ENCODE measurements at regions not wholly inside any gene's neighbourhood (a gene's known extent, or its start where the extent isn't known, plus 50 kb on each side); places are given as distances from the start of the nearest gene placed in this dataset.

DNA sequence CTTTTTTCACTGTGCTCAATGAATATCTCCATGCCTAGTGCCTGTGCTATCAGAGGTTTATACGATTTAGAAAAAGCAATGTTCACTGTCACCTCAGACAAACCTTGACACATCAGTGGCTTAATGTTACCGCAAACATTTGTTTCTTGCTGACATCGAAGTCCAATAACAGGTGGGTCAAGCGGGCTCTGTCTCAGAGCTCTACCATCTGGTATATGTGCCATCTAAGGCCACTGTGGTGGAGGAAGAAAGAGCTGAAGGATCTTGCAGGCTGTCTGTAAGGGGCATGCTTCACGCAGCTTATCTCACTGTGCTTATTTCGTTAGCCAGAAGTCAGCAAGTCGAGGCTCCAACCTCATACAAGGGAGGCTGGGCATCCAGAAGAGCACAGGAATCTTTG, 189.5 kb upstream of the NTF3 start:
- Histone ChIP-seq H3K36me3 (replicated peaks; ENCODE audit: insufficient read depth, low read depth) (no peaks in the 10 kb centered on the region), H3K27ac (peak overlapping the region; percentile 62), H3K79me2 (no peaks in the 10 kb centered on the region), H3K9me3 (ENCODE audit: low read depth) (no peaks in the 10 kb centered on the region), H3K4me2 (no peak overlapping the region), H3K9me2 (replicated peaks; ENCODE audit: insufficient read depth) (no peaks in the 10 kb centered on the region), H3K4me1 (ENCODE audit: insufficient read depth) (peaks cover 27% of the 10 kb centered on the region), H3K4me3 (no peak overlapping the region), H3K27me3 (no peaks in the 10 kb centered on the region), H2AFZ (no peak overlapping the region), H4K20me1 (ENCODE audit: insufficient read depth, poor library complexity, severe bottlenecking) (no peaks in the 10 kb centered on the region)
- 76% methylated on average over 7 of the region's 7 CpGs for WGBS (ENCODE audit: low lambda C conversion rate, missing lambda C conversion rate)
- no peak for TF ChIP-seq EZH2phosphoT487 (IDR thresholded peaks at IDR 0.05; ENCODE audit: low read depth, severe bottlenecking, unreplicated experiment)
- no peak for TF ChIP-seq EZH2 (IDR thresholded peaks at IDR 0.05; ENCODE audit: borderline replicate concordance)
- TF ChIP-seq, protein P1, sequence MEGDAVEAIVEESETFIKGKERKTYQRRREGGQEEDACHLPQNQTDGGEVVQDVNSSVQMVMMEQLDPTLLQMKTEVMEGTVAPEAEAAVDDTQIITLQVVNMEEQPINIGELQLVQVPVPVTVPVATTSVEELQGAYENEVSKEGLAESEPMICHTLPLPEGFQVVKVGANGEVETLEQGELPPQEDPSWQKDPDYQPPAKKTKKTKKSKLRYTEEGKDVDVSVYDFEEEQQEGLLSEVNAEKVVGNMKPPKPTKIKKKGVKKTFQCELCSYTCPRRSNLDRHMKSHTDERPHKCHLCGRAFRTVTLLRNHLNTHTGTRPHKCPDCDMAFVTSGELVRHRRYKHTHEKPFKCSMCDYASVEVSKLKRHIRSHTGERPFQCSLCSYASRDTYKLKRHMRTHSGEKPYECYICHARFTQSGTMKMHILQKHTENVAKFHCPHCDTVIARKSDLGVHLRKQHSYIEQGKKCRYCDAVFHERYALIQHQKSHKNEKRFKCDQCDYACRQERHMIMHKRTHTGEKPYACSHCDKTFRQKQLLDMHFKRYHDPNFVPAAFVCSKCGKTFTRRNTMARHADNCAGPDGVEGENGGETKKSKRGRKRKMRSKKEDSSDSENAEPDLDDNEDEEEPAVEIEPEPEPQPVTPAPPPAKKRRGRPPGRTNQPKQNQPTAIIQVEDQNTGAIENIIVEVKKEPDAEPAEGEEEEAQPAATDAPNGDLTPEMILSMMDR (IDR thresholded peaks at IDR 0.05; ENCODE audit: poor library complexity): no peak
- DNase-seq (ENCODE audit: low spot score): no peak

GRCh38 chr12:5243014-5243413, 188.9 kb upstream of the NTF3 start:
- Histone ChIP-seq H3K4me3 (no peak overlapping the region), H3K9me3 (ENCODE audit: low read depth) (no peaks in the 10 kb centered on the region), H3K9me2 (replicated peaks; ENCODE audit: insufficient read depth) (no peaks in the 10 kb centered on the region), H3K4me1 (ENCODE audit: insufficient read depth) (peaks cover 27% of the 10 kb centered on the region), H3K4me2 (no peak overlapping the region), H3K36me3 (replicated peaks; ENCODE audit: insufficient read depth, low read depth) (no peaks in the 10 kb centered on the region), H3K27ac (peak overlapping the region; percentile 62), H3K79me2 (no peaks in the 10 kb centered on the region), H2AFZ (no peak overlapping the region), H3K27me3 (no peaks in the 10 kb centered on the region), H4K20me1 (ENCODE audit: insufficient read depth, poor library complexity, severe bottlenecking) (no peaks in the 10 kb centered on the region)
- DNase-seq (ENCODE audit: low spot score): no peak
- WGBS (ENCODE audit: low lambda C conversion rate, missing lambda C conversion rate): 86% methylated on average over 4 of the region's 4 CpGs
- TF ChIP-seq EZH2 (IDR thresholded peaks at IDR 0.05; ENCODE audit: borderline replicate concordance) (no peak), EZH2phosphoT487 (IDR thresholded peaks at IDR 0.05; ENCODE audit: low read depth, severe bottlenecking, unreplicated experiment) (no peak)
- TF ChIP-seq, protein P1 (IDR thresholded peaks at IDR 0.05; ENCODE audit: poor library complexity): no peak

GRCh38 chr12:5244513-5244972, 187.4 kb upstream of the NTF3 start:
- no peaks in the 10 kb centered on the region for H3K9me3 ChIP-seq (ENCODE audit: low read depth)
- no peaks in the 10 kb centered on the region for H4K20me1 ChIP-seq (ENCODE audit: insufficient read depth, poor library complexity, severe bottlenecking)
- DNase-seq (ENCODE audit: low spot score): peak; percentile 73
- H3K4me2 ChIP-seq: peak overlapping the region; percentile 32
- no peaks in the 10 kb centered on the region for H3K36me3 ChIP-seq (replicated peaks; ENCODE audit: insufficient read depth, low read depth)
- 26% methylated on average over 5 of the region's 5 CpGs for WGBS (ENCODE audit: low lambda C conversion rate, missing lambda C conversion rate)
- peaks cover 27% of the 10 kb centered on the region for H3K4me1 ChIP-seq (ENCODE audit: insufficient read depth)
- H3K9me2 ChIP-seq (replicated peaks; ENCODE audit: insufficient read depth): no peaks in the 10 kb centered on the region
- peak overlapping the region; percentile 70 for H3K27ac ChIP-seq
- H2AFZ ChIP-seq: peak overlapping the region; percentile 13
- H3K27me3 ChIP-seq: no peaks in the 10 kb centered on the region
- H3K79me2 ChIP-seq: no peaks in the 10 kb centered on the region
- no peak overlapping the region for H3K4me3 ChIP-seq
- TF ChIP-seq EZH2 (IDR thresholded peaks at IDR 0.05; ENCODE audit: borderline replicate concordance) (no peak), EZH2phosphoT487 (IDR thresholded peaks at IDR 0.05; ENCODE audit: low read depth, severe bottlenecking, unreplicated experiment) (no peak)
- TF ChIP-seq, protein P1 (IDR thresholded peaks at IDR 0.05; ENCODE audit: poor library complexity): no peak

DNA sequence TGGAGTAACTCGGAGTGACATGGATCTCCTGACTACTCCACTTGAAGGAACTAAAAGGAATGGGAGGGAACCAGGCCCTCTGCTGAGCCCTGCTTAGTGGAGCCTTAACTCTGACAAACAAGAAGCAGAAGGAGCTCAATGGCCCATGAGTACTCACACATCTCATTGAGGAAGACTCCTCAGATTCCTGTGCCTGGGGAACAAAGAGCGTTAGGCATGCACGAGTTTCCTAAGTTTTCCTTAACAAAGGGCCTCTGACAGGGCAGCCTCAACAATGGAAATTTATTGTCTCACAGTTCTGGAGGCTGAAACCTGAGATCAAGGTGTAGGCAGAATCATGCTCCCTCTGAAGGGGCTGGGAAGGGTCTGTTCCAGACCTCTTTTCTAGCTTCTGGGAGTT, 185.7 kb upstream of the NTF3 start:
- Histone ChIP-seq H3K9me2 (replicated peaks; ENCODE audit: insufficient read depth) (no peaks in the 10 kb centered on the region), H3K4me3 (no peak overlapping the region), H3K4me1 (ENCODE audit: insufficient read depth) (peaks cover 27% of the 10 kb centered on the region), H3K36me3 (replicated peaks; ENCODE audit: insufficient read depth, low read depth) (no peaks in the 10 kb centered on the region), H3K4me2 (no peak overlapping the region), H4K20me1 (ENCODE audit: insufficient read depth, poor library complexity, severe bottlenecking) (no peaks in the 10 kb centered on the region), H3K79me2 (no peaks in the 10 kb centered on the region), H3K9me3 (ENCODE audit: low read depth) (no peaks in the 10 kb centered on the region), H2AFZ (no peak overlapping the region), H3K27me3 (no peaks in the 10 kb centered on the region), H3K27ac (no peak overlapping the region)
- WGBS (ENCODE audit: low lambda C conversion rate, missing lambda C conversion rate): 69% methylated on average over 3 of the region's 3 CpGs
- no peak for DNase-seq (ENCODE audit: low spot score)
- TF ChIP-seq EZH2phosphoT487 (IDR thresholded peaks at IDR 0.05; ENCODE audit: low read depth, severe bottlenecking, unreplicated experiment): no peak
